A549 (cell line): ENCODE measurements at regions not wholly inside any gene's neighbourhood (a gene's known extent, or its start where the extent isn't known, plus 50 kb on each side); places are given as distances from the start of the nearest gene placed in this dataset.

Experiments
- ATAC-seq, 2 experiments: fragments of 200-7000 bp in 1 of 2; fragments of >200 bp in 1 of 2; cut with Nextera tagmentation in 1 of 2; cut with Tn5 transposase in 1 of 2; 3 replicates each; pipeline versions ENCODE4 v1.8.0 to v1.9.1; 2018 to 2020; ENCODE audit warnings: mild to moderate bottlenecking in 1 of 2, moderate library complexity in 1 of 2
- CTCF ChIA-PET: fragments of 300-600 bp; sonication (Branson Sonifier 250); formaldehyde crosslinking; extraction: SDS; loops from one replicate; lab custom pipeline; 2021; ENCODE audit warnings: antibody characterized with exemption, inconsistent platforms; lab: Yijun Ruan, JAX
- POLR2A ChIA-PET: fragments of 350-600 bp; formaldehyde crosslinking; extraction: SDS; loops from one replicate; lab custom pipeline; 2021; ENCODE audit warnings: antibody characterized with exemption, inconsistent platforms; lab: Yijun Ruan, JAX
- DNase-seq, 2 experiments: peaks; one replicate each; pipeline versions ENCODE4 v3.0.0 to v3.0.0-alpha.2; 2011 to 2016; ENCODE audit warnings: low read depth in 1 of 2, low spot score in 1 of 2
- FAIRE-seq: peaks from 2 replicates; lab custom pipeline; 2011; peaks lifted over from hg19 to GRCh38; lab: Jason Lieb, UNC
- H3K27ac ChIP-seq, 2 experiments: fragments of >200 bp; sonication (Bioruptor Twin); formaldehyde crosslinking; 3 replicates each; pipeline ENCODE4 v1.5.1; 2016 to 2017
- H3K4me1 ChIP-seq: fragments of >200 bp; sonication (Bioruptor Twin); formaldehyde crosslinking; 3 replicates; pipeline ENCODE4 v1.6.1; 2016
- H3K4me2 ChIP-seq: fragments of >200 bp; sonication (Bioruptor Twin); formaldehyde crosslinking; 3 replicates; pipeline ENCODE4 v1.6.1; 2016
- H3K4me3 ChIP-seq: fragments of >200 bp; sonication (Bioruptor Twin); formaldehyde crosslinking; 3 replicates; pipeline ENCODE4 v1.5.1; 2016
- H3K9me3 ChIP-seq: fragments of >200 bp; sonication (Bioruptor Twin); formaldehyde crosslinking; 3 replicates; pipeline ENCODE4 v1.6.1; 2016
- BHLHE40 ChIP-seq: IDR thresholded peaks from 2 replicates; pipeline ENCODE4 v1.6.1; 2012; ENCODE audit warnings: low read depth, low read length, inconsistent platforms
- CEBPB ChIP-seq, 2 experiments: fragments of >200 bp in 1 of 2; sonication (Bioruptor Twin) in 1 of 2; formaldehyde crosslinking in 1 of 2; IDR thresholded peaks; 2 replicates each; pipeline ENCODE4 v1.6.1; 2012 to 2016
- CHD2 ChIP-seq: fragments of 150-350 bp; IDR thresholded peaks from 2 replicates; pipeline ENCODE4 v1.6.1; 2014; ENCODE audit warnings: low read length; ENCODE audit not compliant: partially characterized antibody
- E2F6 ChIP-seq: IDR thresholded peaks from 2 replicates; pipeline ENCODE4 v1.6.1; 2012; ENCODE audit warnings: low read depth, borderline replicate concordance
- ESRRA ChIP-seq: fragments of 150-350 bp; IDR thresholded peaks from 2 replicates; pipeline ENCODE4 v1.6.1; 2014; ENCODE audit warnings: mild to moderate bottlenecking, low read length, borderline replicate concordance
- FOSB ChIP-seq: fragments of 250-450 bp; sonication (Bioruptor Pico); IDR thresholded peaks from 2 replicates; pipeline ENCODE4 v1.5.0; 2020; ENCODE audit warnings: mild to moderate bottlenecking, moderate library complexity
- FOSL2 ChIP-seq, 2 experiments: fragments of 450-650 bp in 1 of 2; fragments of >200 bp in 1 of 2; sonication (Bioruptor Twin) in 1 of 2; formaldehyde crosslinking; IDR thresholded peaks; 2 replicates each; pipeline versions ENCODE4 v1.5.0 to v1.6.1; 2016 to 2020; ENCODE audit warnings: mild to moderate bottlenecking in 1 of 2, moderate library complexity in 1 of 2
- FOXS1 ChIP-seq: fragments of 250-450 bp; sonication (Bioruptor Pico); IDR thresholded peaks from 2 replicates; pipeline ENCODE4 v1.5.0; 2020; ENCODE audit warnings: mild to moderate bottlenecking, moderate library complexity
- HES2 ChIP-seq: fragments of >200 bp; sonication (Bioruptor Twin); formaldehyde crosslinking; IDR thresholded peaks from 2 replicates; pipeline ENCODE4 v1.6.1; 2016
- HOXA7 ChIP-seq: fragments of 250-450 bp; sonication (Bioruptor Pico); IDR thresholded peaks from 2 replicates; pipeline ENCODE4 v1.5.0; 2020; ENCODE audit warnings: mild to moderate bottlenecking, moderate library complexity
- JUNB ChIP-seq: fragments of >200 bp; sonication (Bioruptor Twin); formaldehyde crosslinking; IDR thresholded peaks from 2 replicates; pipeline ENCODE4 v1.6.1; 2016
- KDM1A ChIP-seq: fragments of 200-600 bp; sonication (generic); IDR thresholded peaks from 2 replicates; pipeline ENCODE4 v1.6.1; 2016; ENCODE audit warnings: low read depth, mild to moderate bottlenecking
- KDM5A ChIP-seq: fragments of 200-600 bp; sonication (generic); IDR thresholded peaks from 2 replicates; pipeline ENCODE4 v1.6.1; 2016; ENCODE audit warnings: antibody characterized with exemption, mild to moderate bottlenecking
- MAFK ChIP-seq: fragments of 450-650 bp; IDR thresholded peaks from 2 replicates; pipeline ENCODE4 v1.6.1; 2014; ENCODE audit not compliant: partially characterized antibody
- MAX ChIP-seq: IDR thresholded peaks from 2 replicates; pipeline ENCODE4 v1.6.1; 2012
- MYC ChIP-seq: IDR thresholded peaks from 2 replicates; pipeline ENCODE4 v1.6.1; 2012; ENCODE audit warnings: mild to moderate bottlenecking, inconsistent platforms, low read length, improper control_type of control experiment, borderline replicate concordance
- NFE2L2 ChIP-seq: fragments of 150-350 bp; conservative IDR thresholded peaks from 2 replicates; pipeline ENCODE4 v1.6.1; 2014; ENCODE audit warnings: low read length
- RARB ChIP-seq: fragments of 250-450 bp; sonication (Bioruptor Pico); IDR thresholded peaks from 2 replicates; pipeline ENCODE4 v1.8.0; 2021; ENCODE audit warnings: mild to moderate bottlenecking, moderate library complexity
- RCOR1 ChIP-seq: fragments of 150-350 bp; IDR thresholded peaks from 2 replicates; pipeline ENCODE4 v1.6.1; 2014; ENCODE audit warnings: antibody characterized with exemption, low read length, low read depth
- RFX5 ChIP-seq: fragments of 450-650 bp; IDR thresholded peaks from 2 replicates; pipeline ENCODE4 v1.7.1; 2014; ENCODE audit warnings: antibody characterized with exemption, mild to moderate bottlenecking, moderate library complexity
- RNF2 ChIP-seq: fragments of 200-600 bp; sonication (generic); IDR thresholded peaks from 2 replicates; pipeline ENCODE4 v1.6.1; 2016; ENCODE audit warnings: low read depth, mild to moderate bottlenecking, antibody characterized with exemption, moderate library complexity, borderline replicate concordance
- SREBF2 ChIP-seq: fragments of 450-650 bp; IDR thresholded peaks from 2 replicates; pipeline ENCODE4 v1.6.1; 2014; ENCODE audit warnings: mild to moderate bottlenecking, moderate library complexity
- TFCP2L1 ChIP-seq: fragments of 250-450 bp; sonication (Bioruptor Pico); IDR thresholded peaks from 2 replicates; pipeline ENCODE4 v1.5.0; 2021; ENCODE audit warnings: mild to moderate bottlenecking
- USF2 ChIP-seq: fragments of 450-650 bp; IDR thresholded peaks from 2 replicates; pipeline ENCODE4 v1.6.1; 2014; ENCODE audit warnings: antibody characterized with exemption
- ZC3H11A ChIP-seq: fragments of 450-650 bp; IDR thresholded peaks from 2 replicates; pipeline ENCODE4 v1.6.1; 2014; ENCODE audit warnings: antibody characterized with exemption, mild to moderate bottlenecking
- ZNF302 ChIP-seq: fragments of 250-450 bp; sonication (Bioruptor Pico); IDR thresholded peaks from 2 replicates; pipeline ENCODE4 v1.9.0; 2021; ENCODE audit warnings: inconsistent platforms, mild to moderate bottlenecking, moderate library complexity
- ZSCAN20 ChIP-seq: fragments of 250-450 bp; sonication (Bioruptor Pico); IDR thresholded peaks from 2 replicates; pipeline ENCODE4 v1.8.0; 2022; ENCODE audit warnings: mild to moderate bottlenecking, moderate library complexity
- whole genome bisulfite sequencing: methylation state at CpG from one replicate; pipeline ENCODE4 v1.1.6; 2017; ENCODE audit errors: missing lambda C conversion rate; 5-methylcytosine and 5-hydroxymethylcytosine counted together

- WGBS, result 41% methylated on average over 11 of the region's 11 CpGs
- Histone ChIP-seq H3K27ac (no peak overlapping the region), H3K9me3 (no peaks in the 10 kb centered on the region), H3K4me2 (no peak overlapping the region), H3K4me1 (no peaks in the 10 kb centered on the region), H3K4me3 (no peak overlapping the region)
- POLR2A ChIA-PET, result no interaction called here
- no peak for DNase-seq
- CTCF ChIA-PET, result no interaction called here
- ATAC-seq, result no peak
- no peak for TF ChIP-seq RARB
- no peak for TF ChIP-seq RFX5
- no peak for TF ChIP-seq MYC
- TF ChIP-seq CEBPB (IDR thresholded peaks at IDR 0.05), result no peak
- TF ChIP-seq FOXS1 (CRISPR knock-in tag), result no peak
- TF ChIP-seq SREBF2, result no peak
- TF ChIP-seq JUNB, result no peak
- no peak for TF ChIP-seq FOSL2 (IDR thresholded peaks at IDR 0.05)
- TF ChIP-seq FOSL2 (CRISPR knock-in tag; IDR thresholded peaks at IDR 0.05), result no peak
- TF ChIP-seq KDM1A, result no peak
- no peak for TF ChIP-seq BHLHE40
- TF ChIP-seq RCOR1, result no peak
- no peak for TF ChIP-seq RNF2
- TF ChIP-seq USF2, result no peak
- TF ChIP-seq TFCP2L1 (CRISPR knock-in tag), result no peak
- TF ChIP-seq ZC3H11A, result no peak
- no peak for TF ChIP-seq NFE2L2
- no peak for TF ChIP-seq HOXA7 (CRISPR knock-in tag)
- TF ChIP-seq ZNF302 (CRISPR knock-in tag), result no peak
- FAIRE-seq, result no peak
These were observed 173.6 kb upstream of the RAB6C start for GRCh38 chr2:129805899-129806298.

- FAIRE-seq (no peak), ATAC-seq (no peak), DNase-seq (no peak)
- ChIA-PET POLR2A (no interaction called here), CTCF (interaction anchor here (0.6 kb wide), 1 partner anchor 1074 kb away, joined by 5 read pairs; no protein-coding TSS in a partner anchor)
- Histone ChIP-seq H3K9me3 (no peaks in the 10 kb centered on the region), H3K4me3 (no peak overlapping the region), H3K4me2 (no peak overlapping the region), H3K27ac (no peak overlapping the region), H3K4me1 (no peaks in the 10 kb centered on the region)
- WGBS, result 38% methylated on average over 8 of the region's 8 CpGs
- TF ChIP-seq ZC3H11A (no peak), ZNF302 (CRISPR knock-in tag) (no peak), CEBPB (IDR thresholded peaks at IDR 0.05) (no peak), JUNB (no peak), KDM5A (no peak), ZSCAN20 (CRISPR knock-in tag) (no peak), USF2 (no peak), SREBF2 (no peak), MAFK (no peak), ESRRA (no peak), E2F6 (no peak), CHD2 (no peak), FOSB (CRISPR knock-in tag) (no peak), KDM1A (no peak), HES2 (no peak), MAX (no peak)
These were observed 173.1 kb upstream of the RAB6C start for GRCh38 chr2:129806317-129806716.
